ENCODE measurements at regions not wholly inside any gene's neighbourhood (a gene's known extent, or its start where the extent isn't known, plus 50 kb on each side); places are given as distances from the start of the nearest gene placed in this dataset.

GRCh38 chr2:129752176-129752575, 227.3 kb upstream of the RAB6C start:
- TF ChIP-seq PAX5 (IDR thresholded peaks at IDR 0.05; ENCODE audit: insufficient read depth, low read length, severe bottlenecking) (no peak), POLR2A (IDR thresholded peaks at IDR 0.05; ENCODE audit: low read depth, low read length) (no peak)
